ENCODE measurements at regions not wholly inside any gene's neighbourhood (a gene's known extent, or its start where the extent isn't known, plus 50 kb on each side); places are given as distances from the start of the nearest gene placed in this dataset.

- intact Hi-C loops (cut with micrococcal nuclease) (loop anchor here (10.0 kb wide), 1 partner anchor 168 kb away; no protein-coding TSS in a partner anchor), dilution Hi-C loops (cut with MboI; ENCODE audit: extremely low pct_ligation_motif_present, low sequenced_read_pairs) (no loop called here)
- ChIA-PET CTCF (no interaction called here), POLR2A (no interaction called here)
- H3K4me2 ChIP-seq (ENCODE audit: insufficient read depth, low read length), result no peak overlapping the region
- no peaks in the 10 kb centered on the region for H4K20me1 ChIP-seq (replicated peaks; ENCODE audit: control insufficient read depth, extremely low read depth, insufficient read depth, low read length)
- no peak overlapping the region for H2AFZ ChIP-seq (ENCODE audit: low read depth, low read length)
- TF ChIP-seq POLR2AphosphoS5 (IDR thresholded peaks at IDR 0.05; ENCODE audit: insufficient read depth, low read depth, low read length), result no peak
- TF ChIP-seq MAX (IDR thresholded peaks at IDR 0.05; ENCODE audit: insufficient read depth, insufficient read length), result no peak
- TF ChIP-seq JUN (IDR thresholded peaks at IDR 0.05; ENCODE audit: borderline replicate concordance, insufficient read depth, insufficient read length, low read depth), result no peak
- TF ChIP-seq MYC (IDR thresholded peaks at IDR 0.05; ENCODE audit: low read depth, low read length), result no peak
- no peak for TF ChIP-seq GATA2 (IDR thresholded peaks at IDR 0.05; ENCODE audit: insufficient read depth, insufficient read length, low read depth, low read length)
- no peak for TF ChIP-seq POLR2A (IDR thresholded peaks at IDR 0.05; ENCODE audit: low read depth, low read length)
- no peak for TF ChIP-seq FOS (IDR thresholded peaks at IDR 0.05; ENCODE audit: borderline replicate concordance, insufficient read depth, low read length)
- no peak for TF ChIP-seq CTCF (IDR thresholded peaks at IDR 0.05; ENCODE audit: extremely low read depth in 1 of 2, insufficient read depth in 1 of 2, low read depth in 1 of 2, low read length in 2 of 2)
- TF ChIP-seq EZH2 (IDR thresholded peaks at IDR 0.05; ENCODE audit: borderline replicate concordance, low read depth, low read length, severe bottlenecking), result no peak
- BruUV-seq (replicated peaks), result no TSS peak
- no peak overlapping the region for H3K4me3 ChIP-seq (replicated peaks in 1 of 3; ENCODE audit: insufficient read depth in 1 of 3, low read depth in 1 of 3, low read length in 3 of 3)
- H3K4me1 ChIP-seq (ENCODE audit: control insufficient read depth, extremely low read depth, insufficient read depth, low read length), result peaks cover 10% of the 10 kb centered on the region
- DNase-seq (ENCODE audit: low read depth, low spot score), result peak; percentile 62
- H3K27ac ChIP-seq (ENCODE audit: insufficient read depth, low read depth, low read length), result no peak overlapping the region
- H3K79me2 ChIP-seq (ENCODE audit: control insufficient read depth, insufficient read depth, low read length), result no peaks in the 10 kb centered on the region
- no peaks in the 10 kb centered on the region for H3K9me3 ChIP-seq (replicated peaks; ENCODE audit: control insufficient read depth, insufficient read depth, low read length)
- FAIRE-seq, result no peak
- no peaks in the 10 kb centered on the region for H3K27me3 ChIP-seq (ENCODE audit: control insufficient read depth in 2 of 2, insufficient read depth in 2 of 2, low read length in 2 of 2)
- H3K9ac ChIP-seq (replicated peaks; ENCODE audit: extremely low read depth, insufficient read depth, low read length), result no peak overlapping the region
- H3K36me3 ChIP-seq (ENCODE audit: control insufficient read depth in 2 of 2, extremely low read depth in 1 of 2, insufficient read depth in 2 of 2, low read length in 2 of 2), result no peaks in the 10 kb centered on the region
- no peaks in the 10 kb centered on the region for H3K9me1 ChIP-seq (replicated peaks; ENCODE audit: control insufficient read depth, extremely low read depth, insufficient read depth, low read length)
Observed at GRCh38 chr13:76556627-76557026, 329.6 kb downstream of the KCTD12 start.

All from endothelial cell of umbilical vein (primary cell).